KMS-11 (cell line): ENCODE measurements at regions not wholly inside any gene's neighbourhood (a gene's known extent, or its start where the extent isn't known, plus 50 kb on each side); places are given as distances from the start of the nearest gene placed in this dataset.

Experiments
- H2AFZ ChIP-seq: fragments of 200-600 bp; sonication (generic); 2 replicates; pipeline ENCODE4 v1.6.1; 2016; ENCODE audit warnings: antibody characterized with exemption, mixed run types, low read depth
- H3K27ac ChIP-seq: fragments of 200-600 bp; sonication (generic); 2 replicates; pipeline ENCODE4 v1.6.1; 2016; ENCODE audit warnings: mild to moderate bottlenecking, mixed run types
- H3K27me3 ChIP-seq: fragments of 200-600 bp; sonication (generic); 2 replicates; pipeline ENCODE4 v1.6.1; 2017; ENCODE audit warnings: mild to moderate bottlenecking, low read depth, mixed run types, moderate library complexity; ENCODE audit not compliant: insufficient read depth
- H3K36me3 ChIP-seq: fragments of 200-600 bp; sonication (generic); 2 replicates; pipeline ENCODE4 v1.6.1; 2017; ENCODE audit warnings: mild to moderate bottlenecking, mixed run types; ENCODE audit not compliant: insufficient read depth
- H3K4me1 ChIP-seq: fragments of 200-600 bp; sonication (generic); 2 replicates; pipeline ENCODE4 v1.6.1; 2016; ENCODE audit warnings: mild to moderate bottlenecking, low read depth, mixed run types; ENCODE audit not compliant: poor library complexity, severe bottlenecking
- H3K4me2 ChIP-seq: fragments of 200-600 bp; sonication (generic); 2 replicates; pipeline ENCODE4 v1.7.0; 2016; ENCODE audit warnings: mild to moderate bottlenecking, mixed run types
- H3K4me3 ChIP-seq: fragments of 200-600 bp; sonication (generic); IDR thresholded peaks from 2 replicates; pipeline ENCODE4 v1.6.1; 2017; ENCODE audit warnings: low read depth, low read length, mixed read lengths; ENCODE audit not compliant: insufficient read depth
- H3K79me2 ChIP-seq: fragments of 200-600 bp; sonication (generic); 2 replicates; pipeline ENCODE4 v1.6.1; 2016; ENCODE audit warnings: low read depth, mixed run types; ENCODE audit not compliant: insufficient read depth
- H3K9ac ChIP-seq: fragments of 200-600 bp; sonication (generic); 2 replicates; pipeline ENCODE4 v1.6.1; 2016; ENCODE audit warnings: mild to moderate bottlenecking, mixed run types
- H4K20me1 ChIP-seq: fragments of 200-600 bp; sonication (generic); 2 replicates; pipeline ENCODE4 v1.6.1; 2016; ENCODE audit warnings: mild to moderate bottlenecking, mixed run types; ENCODE audit not compliant: insufficient read depth
- TF ChIP-seq, protein P1 (sequence below): fragments of 200-600 bp; sonication (generic); conservative IDR thresholded peaks from 2 replicates; pipeline ENCODE4 v1.6.1; 2017; ENCODE audit warnings: low read depth, mild to moderate bottlenecking, antibody characterized with exemption, low read length, moderate library complexity, mixed read lengths

DNA sequence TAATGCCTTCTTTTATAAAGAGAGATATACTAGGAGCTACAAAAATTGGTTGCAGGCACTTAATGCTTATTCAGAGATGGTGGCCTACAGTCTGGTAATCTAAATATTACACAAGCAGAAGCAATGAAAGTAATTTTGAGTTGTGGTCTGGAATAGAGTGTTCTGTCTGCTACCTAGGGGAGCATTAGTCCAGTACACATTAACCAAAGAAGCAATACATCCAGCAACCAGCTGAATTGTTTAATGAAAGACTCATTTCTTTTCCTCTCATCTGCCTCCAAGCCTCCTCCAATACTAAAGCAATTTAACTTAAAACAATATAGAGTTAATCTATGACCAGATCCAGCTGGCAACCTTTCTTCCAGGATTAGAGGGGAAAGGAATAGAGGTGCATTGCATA lies 877.1 kb upstream of the CNTN5 start:
- Histone ChIP-seq H3K36me3 (no peaks in the 10 kb centered on the region), H3K4me1 (no peaks in the 10 kb centered on the region), H3K4me3 (no peak overlapping the region), H3K27ac (no peak overlapping the region), H3K79me2 (no peaks in the 10 kb centered on the region), H3K9ac (no peak overlapping the region), H4K20me1 (no peaks in the 10 kb centered on the region), H3K4me2 (no peak overlapping the region), H2AFZ (no peak overlapping the region), H3K27me3 (no peaks in the 10 kb centered on the region)
- TF ChIP-seq, protein P1, sequence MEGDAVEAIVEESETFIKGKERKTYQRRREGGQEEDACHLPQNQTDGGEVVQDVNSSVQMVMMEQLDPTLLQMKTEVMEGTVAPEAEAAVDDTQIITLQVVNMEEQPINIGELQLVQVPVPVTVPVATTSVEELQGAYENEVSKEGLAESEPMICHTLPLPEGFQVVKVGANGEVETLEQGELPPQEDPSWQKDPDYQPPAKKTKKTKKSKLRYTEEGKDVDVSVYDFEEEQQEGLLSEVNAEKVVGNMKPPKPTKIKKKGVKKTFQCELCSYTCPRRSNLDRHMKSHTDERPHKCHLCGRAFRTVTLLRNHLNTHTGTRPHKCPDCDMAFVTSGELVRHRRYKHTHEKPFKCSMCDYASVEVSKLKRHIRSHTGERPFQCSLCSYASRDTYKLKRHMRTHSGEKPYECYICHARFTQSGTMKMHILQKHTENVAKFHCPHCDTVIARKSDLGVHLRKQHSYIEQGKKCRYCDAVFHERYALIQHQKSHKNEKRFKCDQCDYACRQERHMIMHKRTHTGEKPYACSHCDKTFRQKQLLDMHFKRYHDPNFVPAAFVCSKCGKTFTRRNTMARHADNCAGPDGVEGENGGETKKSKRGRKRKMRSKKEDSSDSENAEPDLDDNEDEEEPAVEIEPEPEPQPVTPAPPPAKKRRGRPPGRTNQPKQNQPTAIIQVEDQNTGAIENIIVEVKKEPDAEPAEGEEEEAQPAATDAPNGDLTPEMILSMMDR, result no peak

- TF ChIP-seq, protein P1, result no peak
- Histone ChIP-seq H2AFZ (no peak overlapping the region), H3K4me2 (no peak overlapping the region)
Measured at GRCh38 chr11:98153752-98154151, 867.0 kb upstream of the CNTN5 start.

GRCh38 chr11:98155696-98156095 lies 865.1 kb upstream of the CNTN5 start:
- Histone ChIP-seq H3K36me3 (no peaks in the 10 kb centered on the region), H3K4me2 (no peak overlapping the region), H3K9ac (no peak overlapping the region), H4K20me1 (no peaks in the 10 kb centered on the region), H3K79me2 (no peaks in the 10 kb centered on the region), H2AFZ (no peak overlapping the region), H3K27ac (no peak overlapping the region), H3K4me1 (no peaks in the 10 kb centered on the region), H3K4me3 (no peak overlapping the region), H3K27me3 (no peaks in the 10 kb centered on the region)
- TF ChIP-seq, protein P1, result no peak

More at GRCh38 chr11:98153752-98154151, 867.0 kb upstream of the CNTN5 start:
- Histone ChIP-seq H4K20me1 (no peaks in the 10 kb centered on the region), H3K4me3 (no peak overlapping the region), H3K27ac (no peak overlapping the region), H3K27me3 (no peaks in the 10 kb centered on the region), H3K9ac (no peak overlapping the region), H3K4me1 (no peaks in the 10 kb centered on the region), H3K36me3 (no peaks in the 10 kb centered on the region), H3K79me2 (no peaks in the 10 kb centered on the region)

DNA sequence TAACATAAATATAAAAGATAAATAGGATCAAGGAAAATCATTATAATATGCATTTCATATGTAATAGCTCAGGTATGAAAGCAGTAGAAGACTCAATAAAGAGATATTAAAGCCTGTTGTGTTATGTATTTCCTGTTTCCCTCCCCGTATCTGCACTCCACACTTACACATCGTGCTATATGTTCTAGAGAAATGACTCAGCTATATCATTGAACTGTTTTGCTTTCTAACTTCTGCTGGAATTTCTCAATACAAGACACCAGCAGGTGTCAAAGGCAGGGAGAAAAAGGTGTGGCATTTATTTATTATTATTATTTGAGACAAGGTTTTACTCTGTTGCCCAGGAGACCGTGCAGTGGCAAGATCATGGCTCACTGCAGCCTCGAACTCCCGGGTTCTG lies 842.8 kb upstream of the CNTN5 start:
- no peak overlapping the region for H3K9ac ChIP-seq
- no peaks in the 10 kb centered on the region for H3K79me2 ChIP-seq
- no peak overlapping the region for H3K4me3 ChIP-seq
- no peaks in the 10 kb centered on the region for H3K4me1 ChIP-seq
- H4K20me1 ChIP-seq, result no peaks in the 10 kb centered on the region
- no peak overlapping the region for H3K4me2 ChIP-seq
- H3K27me3 ChIP-seq, result no peaks in the 10 kb centered on the region
- H3K27ac ChIP-seq, result no peak overlapping the region
- TF ChIP-seq, protein P1, result no peak
- no peaks in the 10 kb centered on the region for H3K36me3 ChIP-seq
- no peak overlapping the region for H2AFZ ChIP-seq
